ENCODE measurements at regions not wholly inside any gene's neighbourhood (a gene's known extent, or its start where the extent isn't known, plus 50 kb on each side); places are given as distances from the start of the nearest gene placed in this dataset.

- no peak for TF ChIP-seq GATA2 (IDR thresholded peaks at IDR 0.05; ENCODE audit: low read depth, low read length)
- TF ChIP-seq GATA3 (IDR thresholded peaks at IDR 0.05; ENCODE audit: low read depth, low read length), result no peak
Observed at GRCh38 chr1:222897527-222898190, 82.8 kb downstream of the DISP1 start.

- TF ChIP-seq GATA3 (IDR thresholded peaks at IDR 0.05; ENCODE audit: low read depth, low read length), result no peak
- TF ChIP-seq GATA2 (IDR thresholded peaks at IDR 0.05; ENCODE audit: low read depth, low read length), result no peak
Observed at GRCh38 chr1:222898191-222898527, 83.3 kb downstream of the DISP1 start.

- no peak for TF ChIP-seq GATA2 (IDR thresholded peaks at IDR 0.05; ENCODE audit: low read depth, low read length)
- TF ChIP-seq GATA3 (IDR thresholded peaks at IDR 0.05; ENCODE audit: low read depth, low read length), result no peak
Observed at GRCh38 chr1:222899471-222899870, 84.6 kb downstream of the DISP1 start.

- TF ChIP-seq GATA2 (IDR thresholded peaks at IDR 0.05; ENCODE audit: low read depth, low read length), result no peak
Observed at GRCh38 chr1:222904451-222904850, 89.6 kb downstream of the DISP1 start.

GRCh38 chr1:222905151-222905550 is 90.3 kb downstream of the DISP1 start:
- no peak for TF ChIP-seq GATA3 (IDR thresholded peaks at IDR 0.05; ENCODE audit: low read depth, low read length)
- no peak for TF ChIP-seq GATA2 (IDR thresholded peaks at IDR 0.05; ENCODE audit: low read depth, low read length)

- TF ChIP-seq GATA3 (IDR thresholded peaks at IDR 0.05; ENCODE audit: low read depth, low read length), result no peak
- TF ChIP-seq GATA2 (IDR thresholded peaks at IDR 0.05; ENCODE audit: low read depth, low read length), result no peak
Observed at GRCh38 chr1:222909586-222909985, 94.7 kb downstream of the DISP1 start.

- TF ChIP-seq GATA3 (IDR thresholded peaks at IDR 0.05; ENCODE audit: low read depth, low read length) (no peak), GATA2 (IDR thresholded peaks at IDR 0.05; ENCODE audit: low read depth, low read length) (no peak)
Observed at GRCh38 chr1:222910699-222911098, 95.9 kb downstream of the DISP1 start.

GRCh38 chr1:222911866-222912265 is 97.0 kb downstream of the DISP1 start:
- TF ChIP-seq GATA2 (IDR thresholded peaks at IDR 0.05; ENCODE audit: low read depth, low read length) (no peak), GATA3 (IDR thresholded peaks at IDR 0.05; ENCODE audit: low read depth, low read length) (no peak)

- no peak for TF ChIP-seq GATA3 (IDR thresholded peaks at IDR 0.05; ENCODE audit: low read depth, low read length)
- no peak for TF ChIP-seq GATA2 (IDR thresholded peaks at IDR 0.05; ENCODE audit: low read depth, low read length)
Observed at GRCh38 chr1:222912730-222913129, 97.9 kb downstream of the DISP1 start.

GRCh38 chr1:222914861-222915632 is 100.2 kb downstream of the DISP1 start:
- TF ChIP-seq GATA3 (IDR thresholded peaks at IDR 0.05; ENCODE audit: low read depth, low read length) (no peak), GATA2 (IDR thresholded peaks at IDR 0.05; ENCODE audit: low read depth, low read length) (no peak)

- TF ChIP-seq GATA2 (IDR thresholded peaks at IDR 0.05; ENCODE audit: low read depth, low read length), result no peak
- no peak for TF ChIP-seq GATA3 (IDR thresholded peaks at IDR 0.05; ENCODE audit: low read depth, low read length)
Observed at GRCh38 chr1:222916100-222916499, 101.3 kb downstream of the DISP1 start.

GRCh38 chr1:222918801-222919477 is 104.1 kb downstream of the DISP1 start:
- TF ChIP-seq GATA2 (IDR thresholded peaks at IDR 0.05; ENCODE audit: low read depth, low read length) (no peak), GATA3 (IDR thresholded peaks at IDR 0.05; ENCODE audit: low read depth, low read length) (no peak)

- TF ChIP-seq GATA3 (IDR thresholded peaks at IDR 0.05; ENCODE audit: low read depth, low read length), result no peak
Observed at GRCh38 chr1:222919478-222919865, 104.6 kb downstream of the DISP1 start.

- TF ChIP-seq GATA2 (IDR thresholded peaks at IDR 0.05; ENCODE audit: low read depth, low read length), result no peak
- TF ChIP-seq GATA3 (IDR thresholded peaks at IDR 0.05; ENCODE audit: low read depth, low read length), result no peak
Observed at GRCh38 chr1:222920169-222920568, 105.3 kb downstream of the DISP1 start.

GRCh38 chr1:222921945-222922344 is 107.1 kb downstream of the DISP1 start:
- no peak for TF ChIP-seq GATA3 (IDR thresholded peaks at IDR 0.05; ENCODE audit: low read depth, low read length)
- TF ChIP-seq GATA2 (IDR thresholded peaks at IDR 0.05; ENCODE audit: low read depth, low read length), result no peak
